ENCODE measurements at regions not wholly inside any gene's neighbourhood (a gene's known extent, or its start where the extent isn't known, plus 50 kb on each side); places are given as distances from the start of the nearest gene placed in this dataset.
A peak's percentile ranks its signal among the peaks of the same experiment; 100 is the strongest.

DNA sequence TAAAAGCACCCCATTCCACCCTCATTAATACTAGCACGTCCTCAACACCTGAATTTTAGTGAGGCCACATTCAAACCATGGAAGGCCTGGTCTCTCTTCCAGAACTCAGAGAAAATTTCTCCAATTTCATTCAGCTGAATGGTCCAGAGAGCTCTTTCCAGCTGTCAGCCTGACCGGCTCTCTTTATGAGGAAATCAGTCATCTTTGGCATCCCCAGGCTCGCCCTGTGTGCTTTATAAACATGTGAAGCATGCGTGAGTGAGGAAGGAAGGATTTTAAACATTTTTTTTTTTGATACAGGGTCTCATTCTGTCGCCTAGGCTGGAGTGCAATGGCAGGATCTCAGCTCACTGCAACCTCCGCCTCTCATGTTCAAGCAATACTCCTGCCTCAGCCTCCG lies 1812.9 kb upstream of the TENM3 start:
- no peaks in the 10 kb centered on the region for H3K36me3 ChIP-seq (ENCODE audit: control insufficient read depth, insufficient read depth, low read length)
- H2BK15ac ChIP-seq (replicated peaks; ENCODE audit: low read depth): no peak overlapping the region
- H3K4me1 ChIP-seq (ENCODE audit: control insufficient read depth, low read depth, low read length): no peaks in the 10 kb centered on the region
- no peak overlapping the region for H3K4me2 ChIP-seq (ENCODE audit: low read length)
- no peak overlapping the region for H4K5ac ChIP-seq (ENCODE audit: low read length)
- H3K18ac ChIP-seq (ENCODE audit: low read length): no peak overlapping the region
- H2BK5ac ChIP-seq (ENCODE audit: low read length): no peak overlapping the region
- DNase-seq: no peak
- no peak overlapping the region for H4K8ac ChIP-seq (ENCODE audit: low read depth, low read length)
- H3K56ac ChIP-seq (ENCODE audit: low read length): no peak overlapping the region
- H3K9ac ChIP-seq (ENCODE audit: low read length): no peak overlapping the region
- H3K23ac ChIP-seq (ENCODE audit: low read length): no peak overlapping the region
- H2BK120ac ChIP-seq (ENCODE audit: low read depth, low read length): no peak overlapping the region
- no peak overlapping the region for H3K27ac ChIP-seq (ENCODE audit: low read depth, low read length)
- no peaks in the 10 kb centered on the region for H3K79me2 ChIP-seq (ENCODE audit: control insufficient read depth, insufficient read depth, low read length)
- H3K79me1 ChIP-seq (ENCODE audit: low read length): no peaks in the 10 kb centered on the region
- H2AK5ac ChIP-seq (ENCODE audit: low read length): no peak overlapping the region
- no CpG with 5 or more reads among the region's 7 CpGs for WGBS (ENCODE audit: extremely low coverage, insufficient coverage, low lambda C conversion rate)
- no peaks in the 10 kb centered on the region for H3K27me3 ChIP-seq (ENCODE audit: insufficient read depth, low read length, poor library complexity)
- no peak overlapping the region for H3K4ac ChIP-seq (ENCODE audit: low read depth, low read length)
- H3K4me3 ChIP-seq (ENCODE audit: low read length): no peak overlapping the region

DNA sequence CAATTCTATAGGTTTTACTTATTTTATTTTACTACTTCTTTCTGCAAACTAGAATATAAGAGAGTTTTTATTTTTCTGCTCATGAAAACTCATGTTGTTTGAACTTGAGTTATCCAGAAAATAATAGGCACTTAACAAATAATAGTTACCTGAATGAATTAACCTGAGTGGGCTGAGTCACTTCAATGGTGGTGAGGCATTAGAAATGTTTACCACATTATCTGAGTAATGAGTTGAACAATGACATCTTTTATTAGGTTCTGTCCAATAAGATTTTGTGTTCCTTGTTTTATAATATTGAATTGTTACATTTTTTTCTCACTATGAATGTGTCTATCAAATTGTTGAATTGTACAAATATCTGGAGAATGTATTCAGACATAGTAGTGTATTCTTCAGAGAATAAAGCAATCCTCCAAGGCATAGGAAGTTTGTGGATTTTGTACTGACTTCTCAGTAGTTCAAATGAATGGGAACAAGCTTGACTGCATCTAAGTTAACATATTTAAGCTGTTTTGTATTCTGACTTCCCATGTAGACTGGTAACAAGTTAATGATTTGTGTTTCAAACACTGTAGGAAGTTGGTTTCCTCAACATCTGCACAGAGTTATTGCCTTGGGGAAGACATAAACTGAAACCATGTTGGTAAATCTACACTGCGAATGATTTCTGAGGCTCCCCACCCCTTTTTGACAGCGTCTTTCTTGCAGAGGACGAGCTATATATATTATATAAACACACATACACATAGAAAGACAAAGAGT lies 1808.9 kb upstream of the TENM3 start:
- Histone ChIP-seq H4K8ac (ENCODE audit: low read depth, low read length) (no peak overlapping the region), H3K4ac (ENCODE audit: low read depth, low read length) (no peak overlapping the region), H2BK5ac (ENCODE audit: low read length) (no peak overlapping the region), H3K79me2 (ENCODE audit: control insufficient read depth, insufficient read depth, low read length) (no peaks in the 10 kb centered on the region), H3K27ac (ENCODE audit: low read depth, low read length) (no peak overlapping the region), H4K5ac (ENCODE audit: low read length) (no peak overlapping the region), H3K23ac (ENCODE audit: low read length) (no peak overlapping the region), H3K36me3 (ENCODE audit: control insufficient read depth, insufficient read depth, low read length) (no peaks in the 10 kb centered on the region), H3K9ac (ENCODE audit: low read length) (no peak overlapping the region), H3K79me1 (ENCODE audit: low read length) (no peaks in the 10 kb centered on the region), H3K4me3 (ENCODE audit: low read length) (no peak overlapping the region), H3K4me1 (ENCODE audit: control insufficient read depth, low read depth, low read length) (no peaks in the 10 kb centered on the region), H3K56ac (ENCODE audit: low read length) (no peak overlapping the region), H3K4me2 (ENCODE audit: low read length) (no peak overlapping the region), H2BK15ac (replicated peaks; ENCODE audit: low read depth) (no peak overlapping the region), H2BK120ac (ENCODE audit: low read depth, low read length) (no peak overlapping the region), H2AK5ac (ENCODE audit: low read length) (no peak overlapping the region), H3K18ac (ENCODE audit: low read length) (no peak overlapping the region), H3K27me3 (ENCODE audit: insufficient read depth, low read length, poor library complexity) (no peaks in the 10 kb centered on the region)
- no peak for DNase-seq
- no CpG with 5 or more reads among the region's 3 CpGs for WGBS (ENCODE audit: extremely low coverage, insufficient coverage, low lambda C conversion rate)

DNA sequence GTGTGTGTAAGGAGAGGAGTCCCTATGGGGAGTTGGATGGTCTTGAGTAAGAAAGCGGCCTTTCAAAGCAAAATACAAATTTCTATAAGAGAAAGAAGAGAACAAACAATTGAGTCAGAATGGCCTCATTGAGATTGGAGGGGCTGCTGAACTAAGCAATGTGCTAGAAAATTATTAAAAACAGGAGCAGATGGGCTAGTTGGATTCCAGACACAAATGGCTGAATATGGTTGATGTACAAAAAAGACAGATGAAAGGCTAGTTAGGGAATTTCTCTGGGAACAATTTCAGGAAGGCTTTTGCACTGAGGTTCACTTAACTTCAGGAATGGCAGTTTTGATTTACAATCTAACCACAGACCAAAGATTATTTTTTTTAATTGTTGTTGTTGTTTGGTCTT lies 1806.8 kb upstream of the TENM3 start:
- H3K27ac ChIP-seq (ENCODE audit: low read depth, low read length): no peak overlapping the region
- no peak for DNase-seq
- H2BK15ac ChIP-seq (replicated peaks; ENCODE audit: low read depth): no peak overlapping the region
- no peak overlapping the region for H2BK5ac ChIP-seq (ENCODE audit: low read length)
- no peak overlapping the region for H4K5ac ChIP-seq (ENCODE audit: low read length)
- no peaks in the 10 kb centered on the region for H3K27me3 ChIP-seq (ENCODE audit: insufficient read depth, low read length, poor library complexity)
- no peak overlapping the region for H4K8ac ChIP-seq (ENCODE audit: low read depth, low read length)
- H2BK120ac ChIP-seq (ENCODE audit: low read depth, low read length): no peak overlapping the region
- H3K56ac ChIP-seq (ENCODE audit: low read length): no peak overlapping the region
- H3K4ac ChIP-seq (ENCODE audit: low read depth, low read length): no peak overlapping the region
- H3K9ac ChIP-seq (ENCODE audit: low read length): no peak overlapping the region
- H3K18ac ChIP-seq (ENCODE audit: low read length): no peak overlapping the region
- H2AK5ac ChIP-seq (ENCODE audit: low read length): no peak overlapping the region
- H3K4me3 ChIP-seq (ENCODE audit: low read length): no peak overlapping the region
- H3K23ac ChIP-seq (ENCODE audit: low read length): no peak overlapping the region
- no peaks in the 10 kb centered on the region for H3K79me2 ChIP-seq (ENCODE audit: control insufficient read depth, insufficient read depth, low read length)
- no peaks in the 10 kb centered on the region for H3K4me1 ChIP-seq (ENCODE audit: control insufficient read depth, low read depth, low read length)
- WGBS (ENCODE audit: extremely low coverage, insufficient coverage, low lambda C conversion rate): no CpG with 5 or more reads among the region's 1 CpG
- H3K79me1 ChIP-seq (ENCODE audit: low read length): no peaks in the 10 kb centered on the region
- no peaks in the 10 kb centered on the region for H3K36me3 ChIP-seq (ENCODE audit: control insufficient read depth, insufficient read depth, low read length)
- H3K4me2 ChIP-seq (ENCODE audit: low read length): no peak overlapping the region

- Histone ChIP-seq H2BK15ac (replicated peaks; ENCODE audit: low read depth) (no peak overlapping the region), H3K4me1 (ENCODE audit: control insufficient read depth, low read depth, low read length) (no peaks in the 10 kb centered on the region), H3K23ac (ENCODE audit: low read length) (no peak overlapping the region), H3K4ac (ENCODE audit: low read depth, low read length) (no peak overlapping the region), H2BK120ac (ENCODE audit: low read depth, low read length) (no peak overlapping the region), H3K4me3 (ENCODE audit: low read length) (no peak overlapping the region), H3K27me3 (ENCODE audit: insufficient read depth, low read length, poor library complexity) (no peaks in the 10 kb centered on the region), H3K36me3 (ENCODE audit: control insufficient read depth, insufficient read depth, low read length) (no peaks in the 10 kb centered on the region), H4K5ac (ENCODE audit: low read length) (no peak overlapping the region), H3K18ac (ENCODE audit: low read length) (no peak overlapping the region), H3K79me2 (ENCODE audit: control insufficient read depth, insufficient read depth, low read length) (no peaks in the 10 kb centered on the region), H3K56ac (ENCODE audit: low read length) (no peak overlapping the region), H3K79me1 (ENCODE audit: low read length) (no peaks in the 10 kb centered on the region), H2BK5ac (ENCODE audit: low read length) (no peak overlapping the region), H3K9ac (ENCODE audit: low read length) (no peak overlapping the region), H4K8ac (ENCODE audit: low read depth, low read length) (no peak overlapping the region), H3K27ac (ENCODE audit: low read depth, low read length) (no peak overlapping the region), H3K4me2 (ENCODE audit: low read length) (no peak overlapping the region), H2AK5ac (ENCODE audit: low read length) (no peak overlapping the region)
- no CpG with 5 or more reads among the region's 5 CpGs for WGBS (ENCODE audit: extremely low coverage, insufficient coverage, low lambda C conversion rate)
- DNase-seq: no peak
Measured at GRCh38 chr4:180437601-180438000, 1805.6 kb upstream of the TENM3 start.

DNA sequence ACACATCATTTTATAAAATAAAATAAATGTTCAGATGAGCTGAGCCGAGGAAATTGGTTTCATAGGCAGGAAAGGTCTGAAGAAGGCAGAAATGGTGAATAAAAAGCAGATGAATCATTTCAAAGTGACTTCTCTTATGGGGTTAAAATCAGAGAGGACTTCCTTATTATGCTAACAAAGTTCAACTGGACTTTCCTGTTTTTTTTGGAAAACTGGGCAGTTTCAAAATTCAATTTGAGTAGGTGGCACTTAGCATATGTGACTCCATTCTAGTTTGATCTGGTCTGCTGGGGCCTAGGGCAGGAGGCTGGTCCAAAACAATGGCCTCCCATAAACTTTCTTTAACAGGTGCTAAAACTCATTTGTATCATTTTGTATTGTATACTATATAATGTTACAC lies 1794.9 kb upstream of the TENM3 start:
- Histone ChIP-seq H4K8ac (ENCODE audit: low read depth, low read length) (no peak overlapping the region), H3K4me1 (ENCODE audit: control insufficient read depth, low read depth, low read length) (no peaks in the 10 kb centered on the region), H3K4ac (ENCODE audit: low read depth, low read length) (no peak overlapping the region), H2AK5ac (ENCODE audit: low read length) (no peak overlapping the region), H3K27ac (ENCODE audit: low read depth, low read length) (no peak overlapping the region), H3K36me3 (ENCODE audit: control insufficient read depth, insufficient read depth, low read length) (no peaks in the 10 kb centered on the region), H3K79me1 (ENCODE audit: low read length) (no peaks in the 10 kb centered on the region), H2BK120ac (ENCODE audit: low read depth, low read length) (no peak overlapping the region), H3K18ac (ENCODE audit: low read length) (no peak overlapping the region), H2BK5ac (ENCODE audit: low read length) (no peak overlapping the region), H3K79me2 (ENCODE audit: control insufficient read depth, insufficient read depth, low read length) (no peaks in the 10 kb centered on the region), H3K23ac (ENCODE audit: low read length) (no peak overlapping the region), H4K5ac (ENCODE audit: low read length) (no peak overlapping the region), H3K27me3 (ENCODE audit: insufficient read depth, low read length, poor library complexity) (no peaks in the 10 kb centered on the region), H3K56ac (ENCODE audit: low read length) (no peak overlapping the region), H3K4me3 (ENCODE audit: low read length) (no peak overlapping the region), H3K4me2 (ENCODE audit: low read length) (no peak overlapping the region), H2BK15ac (replicated peaks; ENCODE audit: low read depth) (no peak overlapping the region), H3K9ac (ENCODE audit: low read length) (no peak overlapping the region)
- WGBS (ENCODE audit: extremely low coverage, insufficient coverage, low lambda C conversion rate): no CpG with 5 or more reads among the region's 1 CpG
- no peak for DNase-seq

GRCh38 chr4:180449395-180449956 lies 1793.7 kb upstream of the TENM3 start:
- Histone ChIP-seq H3K56ac (ENCODE audit: low read length) (no peak overlapping the region), H3K4me3 (ENCODE audit: low read length) (no peak overlapping the region), H2AK5ac (ENCODE audit: low read length) (no peak overlapping the region), H3K27me3 (ENCODE audit: insufficient read depth, low read length, poor library complexity) (no peaks in the 10 kb centered on the region), H2BK15ac (replicated peaks; ENCODE audit: low read depth) (no peak overlapping the region), H2BK120ac (ENCODE audit: low read depth, low read length) (no peak overlapping the region), H3K23ac (ENCODE audit: low read length) (no peak overlapping the region), H3K4ac (ENCODE audit: low read depth, low read length) (no peak overlapping the region), H2BK5ac (ENCODE audit: low read length) (no peak overlapping the region), H3K18ac (ENCODE audit: low read length) (no peak overlapping the region), H3K27ac (ENCODE audit: low read depth, low read length) (no peak overlapping the region), H3K4me2 (ENCODE audit: low read length) (no peak overlapping the region), H4K8ac (ENCODE audit: low read depth, low read length) (no peak overlapping the region), H3K36me3 (ENCODE audit: control insufficient read depth, insufficient read depth, low read length) (no peaks in the 10 kb centered on the region), H4K5ac (ENCODE audit: low read length) (no peak overlapping the region), H3K9ac (ENCODE audit: low read length) (no peak overlapping the region), H3K79me1 (ENCODE audit: low read length) (no peaks in the 10 kb centered on the region), H3K79me2 (ENCODE audit: control insufficient read depth, insufficient read depth, low read length) (no peaks in the 10 kb centered on the region), H3K4me1 (ENCODE audit: control insufficient read depth, low read depth, low read length) (no peaks in the 10 kb centered on the region)
- peak; percentile 81 for DNase-seq
- no CpG with 5 or more reads among the region's 6 CpGs for WGBS (ENCODE audit: extremely low coverage, insufficient coverage, low lambda C conversion rate)

Measured in mesendoderm (in vitro differentiated cells).